ENCODE measurements at regions not wholly inside any gene's neighbourhood (a gene's known extent, or its start where the extent isn't known, plus 50 kb on each side); places are given as distances from the start of the nearest gene placed in this dataset.
"Not testable (repeated sequence)": the region's sequence is repeated elsewhere in the genome, so short reads cannot be mapped to it uniquely, and the experiment has no call there.

GRCh38 chr2:138421971-138422335, 79.6 kb upstream of the SPOPL start:
- no peaks in the 10 kb centered on the region for H3K27me3 Mint-ChIP-seq (ENCODE audit: unreplicated experiment)
- no peaks in the 10 kb centered on the region for H3K4me1 Mint-ChIP-seq (ENCODE audit: unreplicated experiment)
- peaks cover 6% of the 10 kb centered on the region for H3K9me3 Mint-ChIP-seq (ENCODE audit: unreplicated experiment)
- TF ChIP-seq, protein P1, sequence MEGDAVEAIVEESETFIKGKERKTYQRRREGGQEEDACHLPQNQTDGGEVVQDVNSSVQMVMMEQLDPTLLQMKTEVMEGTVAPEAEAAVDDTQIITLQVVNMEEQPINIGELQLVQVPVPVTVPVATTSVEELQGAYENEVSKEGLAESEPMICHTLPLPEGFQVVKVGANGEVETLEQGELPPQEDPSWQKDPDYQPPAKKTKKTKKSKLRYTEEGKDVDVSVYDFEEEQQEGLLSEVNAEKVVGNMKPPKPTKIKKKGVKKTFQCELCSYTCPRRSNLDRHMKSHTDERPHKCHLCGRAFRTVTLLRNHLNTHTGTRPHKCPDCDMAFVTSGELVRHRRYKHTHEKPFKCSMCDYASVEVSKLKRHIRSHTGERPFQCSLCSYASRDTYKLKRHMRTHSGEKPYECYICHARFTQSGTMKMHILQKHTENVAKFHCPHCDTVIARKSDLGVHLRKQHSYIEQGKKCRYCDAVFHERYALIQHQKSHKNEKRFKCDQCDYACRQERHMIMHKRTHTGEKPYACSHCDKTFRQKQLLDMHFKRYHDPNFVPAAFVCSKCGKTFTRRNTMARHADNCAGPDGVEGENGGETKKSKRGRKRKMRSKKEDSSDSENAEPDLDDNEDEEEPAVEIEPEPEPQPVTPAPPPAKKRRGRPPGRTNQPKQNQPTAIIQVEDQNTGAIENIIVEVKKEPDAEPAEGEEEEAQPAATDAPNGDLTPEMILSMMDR (IDR thresholded peaks at IDR 0.05; ENCODE audit: unreplicated experiment): no peak
- peaks cover 11% of the 10 kb centered on the region for H3K36me3 Mint-ChIP-seq (ENCODE audit: low read depth, unreplicated experiment)
- H3K4me3 Mint-ChIP-seq (ENCODE audit: unreplicated experiment): no peak overlapping the region
- DNase-seq (ENCODE audit: low spot score): no peak
- H3K27ac Mint-ChIP-seq (ENCODE audit: unreplicated experiment): no peak overlapping the region

GRCh38 chr2:138423198-138423597, 78.4 kb upstream of the SPOPL start:
- Mint-ChIP-seq H3K36me3 (ENCODE audit: low read depth, unreplicated experiment) (peaks cover 11% of the 10 kb centered on the region), H3K4me3 (ENCODE audit: unreplicated experiment) (no peak overlapping the region), H3K27me3 (ENCODE audit: unreplicated experiment) (no peaks in the 10 kb centered on the region), H3K27ac (ENCODE audit: unreplicated experiment) (no peak overlapping the region), H3K9me3 (ENCODE audit: unreplicated experiment) (peaks cover 6% of the 10 kb centered on the region), H3K4me1 (ENCODE audit: unreplicated experiment) (no peaks in the 10 kb centered on the region)
- TF ChIP-seq, protein P1 (IDR thresholded peaks at IDR 0.05; ENCODE audit: unreplicated experiment): no peak
- no peak for DNase-seq (ENCODE audit: low spot score)

DNA sequence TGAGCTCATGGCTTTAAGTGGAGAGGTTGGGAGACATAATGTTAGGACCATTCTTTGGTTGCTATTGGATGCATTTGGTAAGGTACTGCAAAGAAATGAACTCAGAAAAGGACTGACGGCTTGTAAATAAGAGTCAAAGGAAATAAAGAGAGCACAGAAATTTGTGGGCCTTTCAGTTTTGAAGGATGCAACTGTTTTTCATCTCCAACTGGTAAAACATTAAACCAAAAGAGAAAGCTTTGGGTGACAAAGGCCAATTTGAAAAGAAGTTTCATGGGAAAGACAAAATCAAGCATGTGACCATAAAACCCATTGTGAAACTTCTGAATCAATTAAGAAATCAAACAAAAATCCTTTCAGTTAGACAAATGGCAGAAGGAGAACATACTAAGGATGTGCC, 77.8 kb upstream of the SPOPL start:
- no peak for DNase-seq (ENCODE audit: low spot score)
- Mint-ChIP-seq H3K36me3 (ENCODE audit: low read depth, unreplicated experiment) (peaks cover 11% of the 10 kb centered on the region), H3K4me3 (ENCODE audit: unreplicated experiment) (no peak overlapping the region), H3K27me3 (ENCODE audit: unreplicated experiment) (no peaks in the 10 kb centered on the region), H3K27ac (ENCODE audit: unreplicated experiment) (no peak overlapping the region), H3K4me1 (ENCODE audit: unreplicated experiment) (no peaks in the 10 kb centered on the region), H3K9me3 (ENCODE audit: unreplicated experiment) (peaks cover 6% of the 10 kb centered on the region)
- TF ChIP-seq, protein P1 (IDR thresholded peaks at IDR 0.05; ENCODE audit: unreplicated experiment): no peak

DNA sequence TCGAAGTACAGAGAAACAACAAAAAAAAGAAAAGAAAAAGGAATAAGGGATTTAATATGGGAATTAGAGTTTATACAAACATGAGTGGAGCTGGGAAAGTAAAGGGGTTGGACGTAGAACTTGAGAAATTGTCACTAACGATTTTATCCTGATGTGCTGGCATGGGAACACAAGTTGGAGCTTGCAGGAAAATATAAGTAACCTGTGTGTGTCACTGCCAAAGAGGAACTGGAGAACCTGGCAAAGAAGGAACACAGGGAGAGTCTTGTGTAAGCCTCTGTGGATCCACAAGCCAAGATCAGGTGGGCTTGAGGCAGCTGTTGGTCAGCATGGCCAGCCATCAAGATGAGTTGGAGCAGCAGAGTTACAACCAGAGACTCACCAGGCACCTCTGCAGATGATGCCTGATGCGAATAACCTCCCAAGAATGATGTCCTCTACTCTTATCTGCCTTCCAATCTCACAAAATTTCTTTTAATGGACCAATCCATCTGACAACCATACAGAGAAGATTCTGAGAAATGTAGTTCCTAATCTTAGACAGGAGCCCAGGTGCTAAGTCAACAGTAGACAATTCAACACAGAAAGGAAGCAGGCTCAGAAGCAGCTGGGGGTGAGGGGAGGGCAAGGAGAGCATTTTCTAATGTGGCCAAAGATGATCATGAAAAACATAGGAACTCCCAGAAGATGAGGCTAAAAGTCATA, 77.0 kb upstream of the SPOPL start:
- H3K4me3 Mint-ChIP-seq (ENCODE audit: unreplicated experiment): no peak overlapping the region
- H3K27ac Mint-ChIP-seq (ENCODE audit: unreplicated experiment): no peak overlapping the region
- H3K27me3 Mint-ChIP-seq (ENCODE audit: unreplicated experiment): no peaks in the 10 kb centered on the region
- TF ChIP-seq, protein P1 (IDR thresholded peaks at IDR 0.05; ENCODE audit: unreplicated experiment): no peak
- DNase-seq (ENCODE audit: low spot score): no peak
- no peaks in the 10 kb centered on the region for H3K4me1 Mint-ChIP-seq (ENCODE audit: unreplicated experiment)
- H3K9me3 Mint-ChIP-seq (ENCODE audit: unreplicated experiment): peaks cover 6% of the 10 kb centered on the region
- H3K36me3 Mint-ChIP-seq (ENCODE audit: low read depth, unreplicated experiment): peaks cover 11% of the 10 kb centered on the region

GRCh38 chr2:138426116-138426515, 75.5 kb upstream of the SPOPL start:
- H3K4me1 Mint-ChIP-seq (ENCODE audit: unreplicated experiment); DNase-seq (ENCODE audit: low spot score); H3K27ac Mint-ChIP-seq (ENCODE audit: unreplicated experiment); H3K27me3 Mint-ChIP-seq (ENCODE audit: unreplicated experiment); H3K9me3 Mint-ChIP-seq (ENCODE audit: unreplicated experiment): not testable (repeated sequence)
- Mint-ChIP-seq H3K4me3 (ENCODE audit: unreplicated experiment) (peak overlapping the region; percentile 65), H3K36me3 (ENCODE audit: low read depth, unreplicated experiment) (peaks cover 11% of the 10 kb centered on the region)

Data from endothelial cell (in vitro differentiated cells).